Ovary (tissue), 7 donors: ENCODE measurements at regions not wholly inside any gene's neighbourhood (a gene's known extent, or its start where the extent isn't known, plus 50 kb on each side); places are given as distances from the start of the nearest gene placed in this dataset.
"Not testable (repeated sequence)": the region's sequence is repeated elsewhere in the genome, so short reads cannot be mapped to it uniquely, and the experiment has no call there.

Experiments used
- DNase-seq, 5 donors: peaks; one replicate each; pipeline ENCODE4 v3.0.0-alpha.2; 2019 to 2020
- H3K27ac ChIP-seq, 2 donors: fragments of 200-600 bp; one replicate each; pipeline versions ENCODE4 v1.5.1 to v1.8.0; 2019 to 2022
- H3K27me3 ChIP-seq: fragments of 200-600 bp; one replicate; pipeline ENCODE4 v1.8.0; 2022
- H3K36me3 ChIP-seq: fragments of 200-600 bp; sonication (generic); one replicate; pipeline ENCODE4 v1.5.1; 2019
- H3K4me1 ChIP-seq: one replicate; pipeline ENCODE4 v1.8.1; 2013; ENCODE audit warnings: mild to moderate bottlenecking, moderate library complexity; ENCODE audit not compliant: insufficient read depth
- H3K4me3 ChIP-seq: fragments of 200-600 bp; sonication (generic); one replicate; pipeline ENCODE4 v1.5.1; 2017
- H3K9me3 ChIP-seq, 2 donors: fragments of 200-600 bp in 1 of 2; sonication (generic) in 1 of 2; one replicate each; pipeline versions ENCODE4 v1.5.1 to v1.8.1; 2013 to 2019; ENCODE audit warnings: mild to moderate bottlenecking in 1 of 2, moderate library complexity in 1 of 2
- EP300 ChIP-seq: sonication (generic); formaldehyde crosslinking; IDR thresholded peaks from one replicate; pipeline ENCODE4 v1.6.1; 2017; ENCODE audit warnings: antibody characterized with exemption
- POLR2A ChIP-seq: fragments of 450-650 bp; IDR thresholded peaks from one replicate; pipeline ENCODE4 v1.6.1; 2017; ENCODE audit warnings: antibody characterized with exemption, mild to moderate bottlenecking, moderate library complexity
- WGBS, 3 donors: extraction: QIAGEN DNeasy Blood & Tissue Kit in 1 of 3; methylation state at CpG; one replicate each; pipeline versions ENCODE4 v1.1.5 to v1.1.7; 2013 to 2017; 5-methylcytosine and 5-hydroxymethylcytosine counted together
- intact Hi-C, 4 donors: fragments of 100-400 bp; cut with DNase I; formaldehyde crosslinking; loops; one replicate each; pipeline versions ENCODE4 v1.11.0 to v1.15.1; 2022 to 2023
- TF ChIP-seq, protein P1 (sequence below), 3 donors: fragments of 450-650 bp in 2 of 3; fragments of 200-600 bp in 1 of 3; IDR thresholded peaks; one replicate each; pipeline versions ENCODE4 v1.5.1 to v1.8.0; 2016 to 2022; ENCODE audit warnings: antibody characterized with exemption in 3 of 3, mild to moderate bottlenecking in 1 of 3
- donor health status: DM: no; HTN: no; CAD: no; lungs with moderate emphysema.
- donor health status: DM: no; HTN: no; CAD: no.
- donor health status: Bipolar disorder and iron deficiency.
- donor health status: DM: no; HTN: no; CAD: no.
- donor health status: DM: yes; HTN: yes; CAD: no.

DNA sequence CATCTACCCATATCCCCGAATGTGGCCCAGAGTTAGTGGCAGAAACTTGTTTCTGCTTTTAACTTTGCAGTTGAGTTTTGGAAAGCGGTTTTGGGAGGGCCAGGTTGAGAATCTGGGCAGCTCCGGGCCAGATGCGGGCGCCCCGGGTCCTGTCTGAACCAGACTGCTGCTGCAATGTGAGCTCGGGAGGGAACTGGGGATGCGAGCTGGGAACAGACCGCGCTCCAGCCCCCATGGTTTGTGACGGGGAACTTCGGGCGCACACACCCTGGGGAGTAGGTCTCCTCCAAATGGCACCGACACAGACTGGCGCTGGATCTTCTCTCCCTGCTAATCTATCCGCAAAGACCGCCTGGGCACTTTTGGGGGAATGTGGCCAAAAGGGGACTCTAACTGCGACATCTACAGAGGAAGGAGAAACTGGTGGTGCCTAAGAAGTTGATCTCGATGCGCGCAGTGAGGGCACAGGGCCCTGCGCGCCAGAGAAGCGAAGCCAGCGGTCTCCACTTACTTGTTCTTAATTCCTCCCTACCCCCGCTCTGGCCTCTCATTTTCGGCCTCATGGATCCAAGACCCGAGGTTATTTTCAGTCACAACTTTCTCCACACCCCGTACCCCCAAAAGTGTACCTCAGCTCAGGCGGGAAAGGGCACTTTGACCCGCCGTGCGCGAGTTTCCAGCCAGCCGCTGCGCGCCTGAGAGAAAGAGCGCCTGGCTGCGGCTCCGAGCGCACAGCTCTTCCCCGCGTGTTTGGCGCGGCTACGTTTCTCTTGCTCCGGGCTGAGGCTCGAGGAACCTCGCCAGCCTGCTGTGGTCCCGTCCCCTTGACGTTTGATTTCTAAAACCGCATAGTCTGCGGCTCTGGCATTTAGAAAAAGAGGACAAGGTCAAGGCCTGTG, 411.0 kb upstream of the ESRRG start:
- Histone ChIP-seq H3K36me3 (no peaks in the 10 kb centered on the region), H3K4me1 (peaks cover 1% of the 10 kb centered on the region), H3K4me3 (no peak overlapping the region), H3K9me3 (no peaks in the 10 kb centered on the region), H3K27ac (no peak overlapping the region), H3K27me3 (no peaks in the 10 kb centered on the region)
- no peak for TF ChIP-seq POLR2A
- no peak for TF ChIP-seq EP300
- TF ChIP-seq, protein P1, sequence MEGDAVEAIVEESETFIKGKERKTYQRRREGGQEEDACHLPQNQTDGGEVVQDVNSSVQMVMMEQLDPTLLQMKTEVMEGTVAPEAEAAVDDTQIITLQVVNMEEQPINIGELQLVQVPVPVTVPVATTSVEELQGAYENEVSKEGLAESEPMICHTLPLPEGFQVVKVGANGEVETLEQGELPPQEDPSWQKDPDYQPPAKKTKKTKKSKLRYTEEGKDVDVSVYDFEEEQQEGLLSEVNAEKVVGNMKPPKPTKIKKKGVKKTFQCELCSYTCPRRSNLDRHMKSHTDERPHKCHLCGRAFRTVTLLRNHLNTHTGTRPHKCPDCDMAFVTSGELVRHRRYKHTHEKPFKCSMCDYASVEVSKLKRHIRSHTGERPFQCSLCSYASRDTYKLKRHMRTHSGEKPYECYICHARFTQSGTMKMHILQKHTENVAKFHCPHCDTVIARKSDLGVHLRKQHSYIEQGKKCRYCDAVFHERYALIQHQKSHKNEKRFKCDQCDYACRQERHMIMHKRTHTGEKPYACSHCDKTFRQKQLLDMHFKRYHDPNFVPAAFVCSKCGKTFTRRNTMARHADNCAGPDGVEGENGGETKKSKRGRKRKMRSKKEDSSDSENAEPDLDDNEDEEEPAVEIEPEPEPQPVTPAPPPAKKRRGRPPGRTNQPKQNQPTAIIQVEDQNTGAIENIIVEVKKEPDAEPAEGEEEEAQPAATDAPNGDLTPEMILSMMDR (IDR thresholded peaks at IDR 0.05): no peak
- intact Hi-C loops: no loop called here
- 2 to 3% (median 2%) methylated on average over 53 of the region's 53 CpGs for WGBS, 3 donors
- DNase-seq: no peak

DNA sequence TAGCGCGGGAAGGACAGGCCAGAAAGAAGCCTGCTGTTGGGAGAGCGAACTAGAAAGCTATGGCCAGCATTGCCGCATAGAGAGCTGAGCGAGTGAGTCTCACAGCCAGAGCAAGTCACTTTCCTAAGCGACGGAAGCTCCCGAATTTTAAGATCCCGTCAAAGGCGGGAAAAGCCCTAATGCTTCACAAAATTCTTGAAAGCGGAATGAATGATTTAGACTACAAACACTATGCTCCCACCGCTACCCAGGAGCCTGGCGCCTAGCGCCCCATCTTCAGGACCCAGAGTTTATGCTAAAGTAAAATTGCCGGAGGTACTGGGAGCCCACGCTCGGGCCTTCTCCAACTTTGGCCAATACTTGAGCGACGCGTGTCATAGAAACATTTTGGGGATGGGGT, 409.9 kb upstream of the ESRRG start:
- H3K27me3 ChIP-seq: no peaks in the 10 kb centered on the region
- WGBS, 3 donors: 59 to 75% (median 72%) methylated on average over 20 of the region's 20 CpGs

DNA sequence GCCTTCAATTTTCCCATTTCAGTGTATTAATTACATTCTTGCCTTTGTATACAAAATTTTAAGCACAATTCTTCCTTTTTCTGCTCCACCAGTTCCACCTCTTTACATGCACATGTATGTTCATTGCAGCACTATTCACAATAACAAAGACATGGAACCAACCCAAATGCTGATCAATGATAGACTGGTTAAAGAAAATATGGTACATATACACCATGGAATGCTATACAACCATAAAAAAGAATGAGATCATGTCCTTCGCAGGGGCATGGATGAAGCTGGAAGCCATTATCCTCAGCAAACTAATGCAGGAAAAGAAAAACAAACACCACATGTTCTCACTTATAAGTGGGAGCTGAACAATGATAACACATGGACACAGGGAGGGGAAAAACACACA, 400.1 kb upstream of the ESRRG start:
- WGBS, 3 donors: 80 to 85% (median 80%) methylated on average over 1 of the region's 1 CpG
- H3K4me1 ChIP-seq, H3K36me3 ChIP-seq, H3K27me3 ChIP-seq, DNase-seq, H3K27ac ChIP-seq, H3K9me3 ChIP-seq, intact Hi-C loops, H3K4me3 ChIP-seq: not testable (repeated sequence)

More for the DNA sequence above, 409.9 kb upstream of the ESRRG start:
- TF ChIP-seq, protein P1 (IDR thresholded peaks at IDR 0.05): no peak
- TF ChIP-seq POLR2A (no peak), EP300 (no peak)
- no peaks in the 10 kb centered on the region for H3K36me3 ChIP-seq
- peaks cover 1% of the 10 kb centered on the region for H3K4me1 ChIP-seq
- H3K27ac ChIP-seq: no peak overlapping the region
- no peak overlapping the region for H3K4me3 ChIP-seq
- intact Hi-C loops: no loop called here
- no peaks in the 10 kb centered on the region for H3K9me3 ChIP-seq
- no peak for DNase-seq

DNA sequence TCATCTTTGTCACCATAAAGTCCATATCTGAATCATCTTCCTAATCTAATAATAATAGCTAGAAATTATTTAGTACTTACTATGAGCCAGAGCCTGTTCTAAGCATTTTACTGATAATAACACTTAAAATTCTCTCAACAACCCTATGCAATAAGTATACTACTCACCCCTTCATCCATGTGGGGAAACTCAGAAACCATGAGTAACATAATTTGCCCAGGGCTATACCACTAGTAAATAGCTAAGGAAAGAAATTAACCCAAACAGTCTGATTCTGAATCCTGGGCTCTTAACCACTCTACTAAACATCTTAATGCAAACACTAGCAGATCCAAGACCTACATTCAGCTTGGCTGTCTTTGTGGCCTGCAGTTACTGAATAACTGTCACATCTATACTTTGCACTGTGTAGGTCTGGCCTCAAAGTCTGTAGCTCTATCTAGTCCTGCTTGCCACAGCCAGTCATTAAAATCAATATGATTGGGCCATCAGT, 394.8 kb upstream of the ESRRG start:
- Histone ChIP-seq H3K27me3 (no peaks in the 10 kb centered on the region), H3K36me3 (no peaks in the 10 kb centered on the region), H3K4me3 (no peak overlapping the region), H3K9me3 (no peaks in the 10 kb centered on the region), H3K27ac (no peak overlapping the region), H3K4me1 (no peaks in the 10 kb centered on the region)
- DNase-seq: no peak
- intact Hi-C loops: no loop called here
- no peak for TF ChIP-seq POLR2A

DNA sequence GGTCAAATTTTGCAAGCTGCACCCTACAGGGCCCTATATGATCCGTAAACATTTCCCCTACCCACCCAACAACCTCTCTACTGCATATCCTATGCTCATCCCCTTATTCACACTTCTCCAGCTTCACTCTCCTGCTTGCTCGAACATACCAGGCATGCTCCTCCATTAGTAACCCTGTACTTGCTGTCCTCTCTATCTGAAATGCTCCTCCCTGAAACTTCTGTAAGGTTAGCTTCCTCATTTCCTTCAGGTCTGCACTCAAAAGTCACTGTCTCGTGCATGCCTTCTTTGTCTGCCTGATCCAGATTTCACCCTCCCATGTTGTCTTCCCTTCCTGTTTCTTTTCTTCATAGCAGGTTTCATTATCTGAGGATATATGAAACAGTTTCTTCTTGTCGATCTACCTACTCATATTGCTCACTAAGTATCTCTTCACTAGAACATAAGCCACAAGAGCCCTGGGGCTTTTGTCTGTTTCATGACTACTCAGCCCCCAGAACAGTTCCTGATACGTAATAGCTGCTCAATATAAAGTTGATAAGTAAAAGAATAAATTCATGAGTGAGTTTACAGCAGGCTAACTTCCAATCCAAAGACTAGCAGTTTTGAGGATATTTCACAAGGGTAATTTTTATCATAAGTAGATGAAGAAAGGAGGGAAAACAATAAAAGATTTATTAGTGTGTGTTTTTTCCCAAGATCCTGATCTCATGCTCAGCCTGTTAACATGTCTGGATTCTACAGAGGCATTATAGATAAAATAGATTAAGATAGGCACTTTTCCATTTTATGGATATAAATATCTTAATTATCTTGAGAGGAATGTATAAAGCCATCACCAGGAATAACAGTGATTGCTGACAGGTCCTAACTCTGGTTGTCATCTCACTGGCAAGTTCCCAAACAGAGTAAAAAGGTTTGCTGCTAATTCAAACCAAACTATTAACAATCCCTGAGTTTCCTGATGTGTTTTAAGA, 392.5 kb upstream of the ESRRG start:
- H3K9me3 ChIP-seq: no peaks in the 10 kb centered on the region
- intact Hi-C loops: no loop called here
- H3K4me1 ChIP-seq: no peaks in the 10 kb centered on the region
- H3K4me3 ChIP-seq: no peak overlapping the region
- H3K27ac ChIP-seq: no peak overlapping the region
- no peak for DNase-seq
- H3K27me3 ChIP-seq: no peaks in the 10 kb centered on the region
- H3K36me3 ChIP-seq: no peaks in the 10 kb centered on the region
- WGBS, 3 donors: 40 to 53% (median 42%) methylated on average over 5 of the region's 5 CpGs
- TF ChIP-seq, protein P1 (IDR thresholded peaks at IDR 0.05): no peak
- TF ChIP-seq POLR2A (no peak), EP300 (no peak)
